ENCODE measurements at regions not wholly inside any gene's neighbourhood (a gene's known extent, or its start where the extent isn't known, plus 50 kb on each side); places are given as distances from the start of the nearest gene placed in this dataset.

DNA sequence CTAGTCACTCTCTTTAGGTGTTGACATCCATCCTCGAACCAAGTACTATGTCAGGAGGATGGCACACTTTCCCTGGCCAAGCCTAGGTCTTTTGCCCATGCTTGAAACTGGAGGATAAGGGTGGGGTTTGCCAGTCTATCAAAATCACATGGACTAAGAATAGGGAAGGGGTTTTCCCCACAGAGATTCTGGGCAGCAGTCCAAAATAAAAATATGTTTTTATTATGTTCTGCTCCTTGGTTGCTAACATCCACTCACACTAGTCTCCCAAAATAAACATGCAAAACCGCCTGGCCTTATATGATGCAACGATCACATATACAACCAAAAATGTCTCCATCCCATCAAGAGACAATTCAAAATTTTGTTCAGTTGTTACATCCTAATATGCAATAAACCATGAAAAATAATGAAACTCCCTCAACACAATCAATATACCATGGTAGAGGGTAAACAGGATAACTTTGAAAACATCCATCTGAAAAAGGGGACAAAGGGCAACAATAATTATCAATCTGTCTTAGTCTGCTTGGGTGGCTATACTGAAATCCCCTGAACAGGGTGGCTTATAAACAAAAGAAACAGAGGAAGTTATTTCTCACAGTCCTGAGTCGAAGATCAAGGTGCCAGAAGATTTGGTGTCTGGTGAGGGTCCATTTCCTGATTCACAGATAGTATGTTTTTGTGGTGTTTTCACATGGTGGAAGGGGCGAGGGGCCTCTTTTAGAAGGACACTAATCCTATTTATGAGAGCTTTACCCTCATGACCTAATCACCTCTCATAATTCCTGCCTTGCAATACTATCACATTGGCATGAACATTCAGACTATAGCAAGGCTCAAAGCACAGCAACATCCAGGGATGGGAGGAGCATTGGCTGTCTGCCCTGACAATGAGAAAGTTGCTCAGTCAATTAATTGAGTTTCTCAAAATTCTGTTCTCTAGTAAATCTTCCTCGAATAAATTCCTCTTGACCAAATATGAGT is 159.3 kb downstream of the ETV1 start:
- DNase-seq, result no peak
- intact Hi-C loops (cut with DNase I), result no loop called here
- no peak overlapping the region for H3K27ac ChIP-seq
- H3K9me3 ChIP-seq, result no peaks in the 10 kb centered on the region
- H3K4me1 ChIP-seq, result no peaks in the 10 kb centered on the region
- no peaks in the 10 kb centered on the region for H3K36me3 ChIP-seq
- TF ChIP-seq, protein P1, sequence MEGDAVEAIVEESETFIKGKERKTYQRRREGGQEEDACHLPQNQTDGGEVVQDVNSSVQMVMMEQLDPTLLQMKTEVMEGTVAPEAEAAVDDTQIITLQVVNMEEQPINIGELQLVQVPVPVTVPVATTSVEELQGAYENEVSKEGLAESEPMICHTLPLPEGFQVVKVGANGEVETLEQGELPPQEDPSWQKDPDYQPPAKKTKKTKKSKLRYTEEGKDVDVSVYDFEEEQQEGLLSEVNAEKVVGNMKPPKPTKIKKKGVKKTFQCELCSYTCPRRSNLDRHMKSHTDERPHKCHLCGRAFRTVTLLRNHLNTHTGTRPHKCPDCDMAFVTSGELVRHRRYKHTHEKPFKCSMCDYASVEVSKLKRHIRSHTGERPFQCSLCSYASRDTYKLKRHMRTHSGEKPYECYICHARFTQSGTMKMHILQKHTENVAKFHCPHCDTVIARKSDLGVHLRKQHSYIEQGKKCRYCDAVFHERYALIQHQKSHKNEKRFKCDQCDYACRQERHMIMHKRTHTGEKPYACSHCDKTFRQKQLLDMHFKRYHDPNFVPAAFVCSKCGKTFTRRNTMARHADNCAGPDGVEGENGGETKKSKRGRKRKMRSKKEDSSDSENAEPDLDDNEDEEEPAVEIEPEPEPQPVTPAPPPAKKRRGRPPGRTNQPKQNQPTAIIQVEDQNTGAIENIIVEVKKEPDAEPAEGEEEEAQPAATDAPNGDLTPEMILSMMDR (IDR thresholded peaks at IDR 0.05), result no peak
- no peaks in the 10 kb centered on the region for H3K27me3 ChIP-seq
- peak; percentile 22 for ATAC-seq
- no peak overlapping the region for H3K4me3 ChIP-seq

DNA sequence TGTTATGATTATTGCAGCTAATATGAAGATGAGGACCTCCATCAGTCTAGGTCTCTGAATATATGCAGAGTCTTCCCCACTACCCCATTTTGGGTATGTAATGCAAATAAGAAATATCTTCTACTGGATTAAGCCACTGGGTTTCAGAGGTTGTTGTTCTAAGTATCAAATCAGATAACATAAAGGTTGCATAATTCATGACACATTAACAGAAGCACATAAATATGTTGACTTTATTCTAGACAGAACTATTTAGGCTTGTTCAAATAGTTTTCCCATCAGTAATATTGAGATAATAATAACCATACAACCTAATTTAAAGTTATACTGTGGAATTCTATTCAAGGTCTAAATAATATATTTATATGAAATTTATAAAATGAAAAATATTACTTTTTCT is 157.1 kb downstream of the ETV1 start:
- TF ChIP-seq, protein P1 (IDR thresholded peaks at IDR 0.05), result no peak
- no peaks in the 10 kb centered on the region for H3K27me3 ChIP-seq
- no peaks in the 10 kb centered on the region for H3K9me3 ChIP-seq
- H3K4me1 ChIP-seq, result no peaks in the 10 kb centered on the region
- DNase-seq (no peak), ATAC-seq (no peak)
- H3K27ac ChIP-seq, result no peak overlapping the region
- no peak overlapping the region for H3K4me3 ChIP-seq
- H3K36me3 ChIP-seq, result no peaks in the 10 kb centered on the region
- intact Hi-C loops (cut with DNase I), result no loop called here

DNA sequence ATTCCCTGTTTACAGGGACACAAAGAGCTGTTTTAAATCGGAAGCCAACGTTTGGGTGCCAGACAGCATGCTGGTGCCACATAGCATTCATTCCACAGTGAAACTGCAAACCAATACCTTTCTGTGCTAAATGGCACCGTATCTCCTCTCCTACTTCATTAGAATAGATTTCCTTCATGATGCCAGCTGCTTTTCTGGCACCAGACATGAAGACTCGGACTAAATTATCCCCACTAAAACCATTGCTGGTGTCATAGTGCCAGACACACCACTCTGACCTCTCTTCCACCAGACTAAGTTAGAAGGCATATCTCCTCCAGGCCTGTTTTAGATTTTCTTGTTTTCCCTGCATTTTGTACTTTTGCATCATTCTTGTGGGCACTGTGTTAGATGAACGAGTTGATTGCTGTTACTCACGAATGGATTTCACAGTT is 155.1 kb downstream of the ETV1 start:
- intact Hi-C loops (cut with DNase I), result no loop called here
- Histone ChIP-seq H3K27me3 (no peaks in the 10 kb centered on the region), H3K4me1 (no peaks in the 10 kb centered on the region), H3K36me3 (no peaks in the 10 kb centered on the region), H3K27ac (no peak overlapping the region), H3K4me3 (no peak overlapping the region), H3K9me3 (no peaks in the 10 kb centered on the region)
- TF ChIP-seq, protein P1 (IDR thresholded peaks at IDR 0.05), result no peak
- no peak for DNase-seq
- ATAC-seq, result no peak

DNA sequence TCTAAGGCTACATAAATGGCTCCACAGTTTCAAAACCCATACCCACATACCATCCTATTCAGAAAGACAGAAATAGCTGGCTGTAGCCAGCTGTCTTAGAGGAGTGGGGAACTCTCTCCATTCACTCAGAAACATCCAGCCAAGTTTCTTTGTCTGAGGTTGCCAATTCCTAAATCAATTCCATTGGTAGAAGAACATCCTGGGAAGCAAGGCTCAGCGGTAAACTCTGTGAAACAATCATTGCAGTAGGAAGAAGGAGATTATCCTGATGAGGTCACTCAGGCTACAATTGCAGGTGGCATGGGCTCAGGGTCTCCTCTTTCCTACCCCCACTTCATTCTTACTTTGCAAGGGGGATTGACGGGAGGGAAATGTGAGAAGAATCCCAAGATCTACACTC is 154.0 kb downstream of the ETV1 start:
- ATAC-seq (no peak), DNase-seq (no peak)
- TF ChIP-seq, protein P1 (IDR thresholded peaks at IDR 0.05), result no peak
- Histone ChIP-seq H3K27me3 (no peaks in the 10 kb centered on the region), H3K36me3 (no peaks in the 10 kb centered on the region), H3K9me3 (no peaks in the 10 kb centered on the region), H3K27ac (no peak overlapping the region), H3K4me1 (no peaks in the 10 kb centered on the region), H3K4me3 (no peak overlapping the region)
- intact Hi-C loops (cut with DNase I), result no loop called here

DNA sequence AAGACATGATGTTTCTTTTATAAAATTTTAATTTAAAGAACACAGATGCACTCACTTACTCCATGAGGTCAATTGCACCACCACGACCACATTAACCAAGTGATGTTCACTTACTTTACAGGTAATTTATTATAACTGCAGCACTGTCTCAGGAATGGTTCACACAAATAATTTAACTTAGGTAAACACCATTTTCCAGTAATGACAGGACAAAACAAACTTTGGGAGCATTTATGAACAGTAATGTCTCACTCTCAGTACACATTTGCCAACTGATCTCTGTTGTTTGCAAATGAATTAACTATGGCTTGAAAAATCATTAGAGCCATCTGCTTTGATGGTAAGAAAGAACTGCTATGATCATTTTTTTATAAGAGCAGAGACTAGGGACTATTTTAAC is 150.4 kb downstream of the ETV1 start:
- Histone ChIP-seq H3K4me1 (no peaks in the 10 kb centered on the region), H3K27ac (no peak overlapping the region), H3K27me3 (no peaks in the 10 kb centered on the region), H3K4me3 (no peak overlapping the region), H3K36me3 (no peaks in the 10 kb centered on the region), H3K9me3 (no peaks in the 10 kb centered on the region)
- ATAC-seq (no peak), DNase-seq (no peak)
- intact Hi-C loops (cut with DNase I), result no loop called here
- TF ChIP-seq, protein P1 (IDR thresholded peaks at IDR 0.05), result no peak

Measured in upper lobe of right lung (tissue), 1 donor.